NCI-H146 treated with DMSO at 0.1 percent for 48 hours (cell line): ENCODE measurements at regions not wholly inside any gene's neighbourhood (a gene's known extent, or its start where the extent isn't known, plus 50 kb on each side); places are given as distances from the start of the nearest gene placed in this dataset.

ENCODE experiments used
- DNase-seq: peaks from one replicate; lab custom pipeline; 2025; ENCODE audit not compliant: unreplicated experiment; lab: John Stamatoyannopoulos, UW

GRCh38 chr11:127063241-127063640 lies 62.7 kb upstream of the KIRREL3 start:
- no peak for DNase-seq

GRCh38 chr11:127061947-127062346 lies 61.4 kb upstream of the KIRREL3 start:
- DNase-seq, result no peak

- no peak for DNase-seq
Measured at GRCh38 chr11:127059750-127060149, 59.2 kb upstream of the KIRREL3 start.

- DNase-seq, result no peak
Measured at GRCh38 chr11:127059286-127059685, 58.7 kb upstream of the KIRREL3 start.

- DNase-seq, result peak; percentile 90
Measured at GRCh38 chr11:127058524-127058923, 58.0 kb upstream of the KIRREL3 start.

- DNase-seq, result no peak
Measured at GRCh38 chr11:127057126-127057525, 56.6 kb upstream of the KIRREL3 start.

GRCh38 chr11:127056338-127056971 lies 55.9 kb upstream of the KIRREL3 start:
- DNase-seq, result no peak

GRCh38 chr11:127055236-127055635 lies 54.7 kb upstream of the KIRREL3 start:
- no peak for DNase-seq

GRCh38 chr11:127054153-127054552 lies 53.6 kb upstream of the KIRREL3 start:
- no peak for DNase-seq

GRCh38 chr11:127052404-127052803 lies 51.8 kb upstream of the KIRREL3 start:
- no peak for DNase-seq
